ENCODE measurements at regions not wholly inside any gene's neighbourhood (a gene's known extent, or its start where the extent isn't known, plus 50 kb on each side); places are given as distances from the start of the nearest gene placed in this dataset.
"Not testable (repeated sequence)": the region's sequence is repeated elsewhere in the genome, so short reads cannot be mapped to it uniquely, and the experiment has no call there.

- ATAC-seq, result no peak
- ChIA-PET POLR2A (no interaction called here), CTCF (no interaction called here)
- no peak for DNase-seq (ENCODE audit: low read depth in 1 of 2, low spot score in 1 of 2)
- no peak for FAIRE-seq
- 46% methylated on average over 5 of the region's 5 CpGs for WGBS (ENCODE audit: missing lambda C conversion rate)
- H3K4me2 ChIP-seq, result no peak overlapping the region
- TF ChIP-seq CTCF (IDR thresholded peaks at IDR 0.05) (no peak), ATOH8 (CRISPR knock-in tag; IDR thresholded peaks at IDR 0.05; ENCODE audit: low read depth) (no peak), MAZ (IDR thresholded peaks at IDR 0.05; ENCODE audit: borderline replicate concordance, low read depth, low read length) (no peak), EP300 (IDR thresholded peaks at IDR 0.05) (no peak), KDM1A (IDR thresholded peaks at IDR 0.05; ENCODE audit: low read depth) (no peak), SREBF2 (IDR thresholded peaks at IDR 0.05) (no peak), CBX2 (IDR thresholded peaks at IDR 0.05; ENCODE audit: borderline replicate concordance, low read depth) (no peak), CEBPB (IDR thresholded peaks at IDR 0.05) (no peak), PHF8 (IDR thresholded peaks at IDR 0.05; ENCODE audit: borderline replicate concordance, low read depth) (no peak), CHD2 (IDR thresholded peaks at IDR 0.05; ENCODE audit: low read length, partially characterized antibody) (no peak)
- H3K9me3 ChIP-seq, result no peaks in the 10 kb centered on the region
- no peak overlapping the region for H3K27ac ChIP-seq
- H3K4me3 ChIP-seq, result no peak overlapping the region
- no peaks in the 10 kb centered on the region for H3K4me1 ChIP-seq
Measured at GRCh38 chr16:10266809-10267208, 84.6 kb upstream of the GRIN2A start.

- Histone ChIP-seq H3K9me3 (no peaks in the 10 kb centered on the region), H3K4me1 (no peaks in the 10 kb centered on the region), H3K27ac (no peak overlapping the region), H3K4me2 (no peak overlapping the region), H3K4me3 (no peak overlapping the region)
- FAIRE-seq (no peak), ATAC-seq (no peak), DNase-seq (ENCODE audit: low read depth in 1 of 2, low spot score in 1 of 2) (no peak)
- TF ChIP-seq POLR2AphosphoS2 (conservative IDR thresholded peaks at IDR 0.05; ENCODE audit: low read length), result no peak
- no peak for TF ChIP-seq CHD4 (IDR thresholded peaks at IDR 0.05; ENCODE audit: borderline replicate concordance)
- no peak for TF ChIP-seq TP53 (CRISPR knock-in tag; IDR thresholded peaks at IDR 0.05)
- no peak for TF ChIP-seq HDAC2 (IDR thresholded peaks at IDR 0.05)
- no peak for TF ChIP-seq E2F6 (IDR thresholded peaks at IDR 0.05; ENCODE audit: borderline replicate concordance, low read depth)
- no peak for TF ChIP-seq MAZ (IDR thresholded peaks at IDR 0.05; ENCODE audit: borderline replicate concordance, low read depth, low read length)
- TF ChIP-seq MYC (IDR thresholded peaks at IDR 0.05; ENCODE audit: borderline replicate concordance, low read length), result no peak
- TF ChIP-seq ELK1 (IDR thresholded peaks at IDR 0.05; ENCODE audit: low read depth, low read length), result no peak
- no peak for TF ChIP-seq EP300 (IDR thresholded peaks at IDR 0.05)
- no peak for TF ChIP-seq HMGXB4 (CRISPR knock-in tag; IDR thresholded peaks at IDR 0.05; ENCODE audit: borderline replicate concordance)
- no peak for TF ChIP-seq ATOH8 (CRISPR knock-in tag; IDR thresholded peaks at IDR 0.05; ENCODE audit: low read depth)
- 14% methylated on average over 1 of the region's 1 CpG for WGBS (ENCODE audit: missing lambda C conversion rate)
- POLR2A ChIA-PET, result no interaction called here
- CTCF ChIA-PET, result no interaction called here
Measured at GRCh38 chr16:10269632-10270031, 87.4 kb upstream of the GRIN2A start.

- POLR2A ChIA-PET; H3K27ac ChIP-seq; ATAC-seq; H3K9me3 ChIP-seq; FAIRE-seq; H3K4me2 ChIP-seq; DNase-seq (ENCODE audit: low read depth in 1 of 2, low spot score in 1 of 2); H3K4me3 ChIP-seq; H3K4me1 ChIP-seq; CTCF ChIA-PET: not testable (repeated sequence)
- 37% methylated on average over 6 of the region's 6 CpGs for WGBS (ENCODE audit: missing lambda C conversion rate)
Measured at GRCh38 chr16:10272250-10272854, 90.1 kb upstream of the GRIN2A start.

GRCh38 chr16:10275214-10275996, 93.2 kb upstream of the GRIN2A start:
- H3K4me3 ChIP-seq; DNase-seq (ENCODE audit: low read depth in 1 of 2, low spot score in 1 of 2); H3K27ac ChIP-seq; CTCF ChIA-PET; H3K4me2 ChIP-seq; H3K4me1 ChIP-seq; POLR2A ChIA-PET; H3K9me3 ChIP-seq; FAIRE-seq; ATAC-seq: not testable (repeated sequence)
- WGBS (ENCODE audit: missing lambda C conversion rate), result 68% methylated on average over 13 of the region's 13 CpGs
